ENCODE measurements at regions not wholly inside any gene's neighbourhood (a gene's known extent, or its start where the extent isn't known, plus 50 kb on each side); places are given as distances from the start of the nearest gene placed in this dataset.

DNA sequence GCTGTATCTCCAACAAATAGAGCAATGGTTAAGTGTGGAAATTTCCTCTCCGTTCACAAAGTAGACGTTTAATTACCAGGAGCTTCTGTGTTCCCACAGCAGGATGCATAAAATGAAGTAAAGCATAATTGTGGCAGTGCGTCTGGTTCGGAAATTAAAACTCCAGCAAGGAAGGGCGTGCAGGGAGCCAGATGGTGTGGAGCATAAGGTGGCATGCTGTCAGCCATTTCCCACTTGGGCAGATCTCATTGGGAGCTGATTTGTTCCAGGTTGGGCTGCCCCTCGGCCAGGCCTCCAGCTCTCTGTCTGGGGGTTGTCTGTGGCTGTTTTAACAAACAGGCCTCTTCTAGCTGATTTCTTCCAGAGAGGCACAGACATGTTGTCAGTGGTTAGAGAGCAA lies 182.1 kb upstream of the CLNK start:
- intact Hi-C loops (cut with DNase I): no loop called here
- TF ChIP-seq POLR2A (IDR thresholded peaks at IDR 0.05; ENCODE audit: low read depth) (no peak), EP300 (IDR thresholded peaks at IDR 0.05) (no peak), POLR2AphosphoS5 (IDR thresholded peaks at IDR 0.05) (no peak)
- TF ChIP-seq, protein P1, sequence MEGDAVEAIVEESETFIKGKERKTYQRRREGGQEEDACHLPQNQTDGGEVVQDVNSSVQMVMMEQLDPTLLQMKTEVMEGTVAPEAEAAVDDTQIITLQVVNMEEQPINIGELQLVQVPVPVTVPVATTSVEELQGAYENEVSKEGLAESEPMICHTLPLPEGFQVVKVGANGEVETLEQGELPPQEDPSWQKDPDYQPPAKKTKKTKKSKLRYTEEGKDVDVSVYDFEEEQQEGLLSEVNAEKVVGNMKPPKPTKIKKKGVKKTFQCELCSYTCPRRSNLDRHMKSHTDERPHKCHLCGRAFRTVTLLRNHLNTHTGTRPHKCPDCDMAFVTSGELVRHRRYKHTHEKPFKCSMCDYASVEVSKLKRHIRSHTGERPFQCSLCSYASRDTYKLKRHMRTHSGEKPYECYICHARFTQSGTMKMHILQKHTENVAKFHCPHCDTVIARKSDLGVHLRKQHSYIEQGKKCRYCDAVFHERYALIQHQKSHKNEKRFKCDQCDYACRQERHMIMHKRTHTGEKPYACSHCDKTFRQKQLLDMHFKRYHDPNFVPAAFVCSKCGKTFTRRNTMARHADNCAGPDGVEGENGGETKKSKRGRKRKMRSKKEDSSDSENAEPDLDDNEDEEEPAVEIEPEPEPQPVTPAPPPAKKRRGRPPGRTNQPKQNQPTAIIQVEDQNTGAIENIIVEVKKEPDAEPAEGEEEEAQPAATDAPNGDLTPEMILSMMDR (IDR thresholded peaks at IDR 0.05): no peak
- no peak for DNase-seq (ENCODE audit: extremely low spot score)
- Histone ChIP-seq H3K27me3 (no peaks in the 10 kb centered on the region), H3K4me1 (no peaks in the 10 kb centered on the region), H3K4me3 (no peak overlapping the region), H3K9me3 (no peaks in the 10 kb centered on the region), H3K27ac (replicated peaks in 1 of 4) (no peak overlapping the region), H3K36me3 (no peaks in the 10 kb centered on the region)
- WGBS: 71% methylated on average over 6 of the region's 6 CpGs

DNA sequence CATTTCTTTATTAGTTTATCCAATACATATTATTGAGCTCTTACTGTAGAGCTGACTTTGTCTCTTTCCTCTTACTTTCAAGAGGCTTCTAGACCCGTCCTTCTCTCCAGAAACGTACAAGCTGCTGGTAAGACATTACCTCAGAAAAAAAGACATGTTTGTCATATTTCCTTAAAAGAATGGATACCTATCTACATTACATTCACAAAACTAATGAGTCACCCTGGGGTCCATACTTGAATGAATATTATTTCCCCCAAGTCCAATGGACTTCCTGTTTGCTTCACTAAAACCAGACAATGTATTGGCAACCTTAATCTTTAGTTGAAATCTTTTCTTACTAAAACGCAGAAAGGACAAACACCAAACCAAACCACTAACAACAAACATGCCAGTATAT lies 176.5 kb upstream of the CLNK start:
- H3K9me3 ChIP-seq: peaks cover 0 to 10% (median 4%) of the 10 kb centered on the region in 4 donors
- no peaks in the 10 kb centered on the region for H3K36me3 ChIP-seq
- H3K4me1 ChIP-seq: no peaks in the 10 kb centered on the region
- intact Hi-C loops (cut with DNase I): no loop called here
- no peak overlapping the region for H3K27ac ChIP-seq (replicated peaks in 1 of 4)
- 33% methylated on average over 3 of the region's 3 CpGs for WGBS
- H3K27me3 ChIP-seq: no peaks in the 10 kb centered on the region
- no peak for DNase-seq (ENCODE audit: extremely low spot score)
- no peak for TF ChIP-seq POLR2A (IDR thresholded peaks at IDR 0.05; ENCODE audit: low read depth)
- TF ChIP-seq EP300 (IDR thresholded peaks at IDR 0.05): no peak
- TF ChIP-seq, protein P1 (IDR thresholded peaks at IDR 0.05): no peak
- TF ChIP-seq POLR2AphosphoS5 (IDR thresholded peaks at IDR 0.05): no peak
- H3K4me3 ChIP-seq: no peak overlapping the region

DNA sequence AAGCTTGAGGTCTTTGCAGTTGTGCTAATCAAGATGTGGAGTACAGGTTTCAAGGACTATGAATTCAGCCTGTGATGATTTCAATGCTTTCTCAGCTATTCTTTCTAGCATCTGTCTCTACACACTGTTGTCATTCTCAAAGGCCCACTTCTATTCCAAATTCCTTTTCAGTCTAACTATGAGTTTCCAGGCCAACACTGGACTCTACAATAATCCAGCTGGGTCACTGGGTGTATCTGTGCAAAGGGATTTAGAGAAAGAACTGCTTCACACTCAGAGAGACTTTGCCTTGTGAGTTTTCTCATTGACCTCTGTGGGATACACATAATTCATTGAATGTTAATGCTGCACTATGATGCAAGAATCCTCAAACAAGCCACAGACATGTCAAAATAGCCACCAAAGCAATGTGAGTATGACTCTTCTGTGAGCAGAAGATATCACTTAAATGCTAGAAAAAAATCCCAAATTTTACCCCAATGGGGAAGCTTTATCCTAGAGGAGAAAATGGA lies 171.8 kb upstream of the CLNK start:
- H3K27me3 ChIP-seq: no peaks in the 10 kb centered on the region
- no peaks in the 10 kb centered on the region for H3K4me1 ChIP-seq
- TF ChIP-seq POLR2A (IDR thresholded peaks at IDR 0.05; ENCODE audit: low read depth) (no peak), POLR2AphosphoS5 (IDR thresholded peaks at IDR 0.05) (no peak), EP300 (IDR thresholded peaks at IDR 0.05) (no peak)
- TF ChIP-seq, protein P1 (IDR thresholded peaks at IDR 0.05): no peak
- no peak overlapping the region for H3K4me3 ChIP-seq
- intact Hi-C loops (cut with DNase I): no loop called here
- H3K27ac ChIP-seq (replicated peaks in 1 of 4): no peak overlapping the region
- H3K36me3 ChIP-seq: no peaks in the 10 kb centered on the region
- H3K9me3 ChIP-seq: peaks cover 0 to 10% (median 4%) of the 10 kb centered on the region in 4 donors
- no peak for DNase-seq (ENCODE audit: extremely low spot score)

DNA sequence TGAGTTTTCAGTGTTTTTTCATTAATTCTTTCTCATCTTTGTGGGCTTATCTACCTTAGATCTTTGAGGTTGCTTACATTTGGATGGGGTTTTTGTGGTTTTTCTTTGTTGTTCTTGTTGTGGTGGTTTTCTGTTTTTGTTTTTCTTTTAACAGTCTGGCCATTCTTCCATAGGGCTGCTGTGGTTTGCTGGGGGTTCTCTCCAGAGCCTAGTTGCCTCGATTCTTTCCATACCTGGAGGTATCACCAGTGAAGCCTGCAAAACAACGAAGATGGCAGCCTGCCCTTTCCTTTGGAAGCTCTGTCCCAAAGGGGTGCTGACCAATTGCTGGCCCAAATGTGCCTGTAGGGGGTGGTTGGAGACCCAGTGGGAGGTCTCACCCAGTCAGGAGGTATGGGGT lies 168.6 kb upstream of the CLNK start:
- no peak for DNase-seq (ENCODE audit: extremely low spot score)
- intact Hi-C loops (cut with DNase I): no loop called here

More for the DNA sequence above, 168.6 kb upstream of the CLNK start:
- H3K4me1 ChIP-seq: no peaks in the 10 kb centered on the region
- H3K27me3 ChIP-seq: no peaks in the 10 kb centered on the region
- no peaks in the 10 kb centered on the region for H3K36me3 ChIP-seq
- 92% methylated on average over 2 of the region's 2 CpGs for WGBS
- H3K9me3 ChIP-seq: peaks cover 0 to 8% (median 2%) of the 10 kb centered on the region in 4 donors
- TF ChIP-seq, protein P1 (IDR thresholded peaks at IDR 0.05): no peak
- TF ChIP-seq POLR2AphosphoS5 (IDR thresholded peaks at IDR 0.05) (no peak), EP300 (IDR thresholded peaks at IDR 0.05) (no peak), POLR2A (IDR thresholded peaks at IDR 0.05; ENCODE audit: low read depth) (no peak)
- H3K27ac ChIP-seq (replicated peaks in 1 of 4): no peak overlapping the region
- H3K4me3 ChIP-seq: no peak overlapping the region
